WTC11 (cell line): ENCODE measurements at regions not wholly inside any gene's neighbourhood (a gene's known extent, or its start where the extent isn't known, plus 50 kb on each side); places are given as distances from the start of the nearest gene placed in this dataset.

Source experiments
- NFE2L1 ChIP-seq: sonication (generic); formaldehyde crosslinking; IDR thresholded peaks from 2 replicates; pipeline ENCODE4 v1.8.1; 2023; ENCODE audit warnings: missing genetic modification reagents
- NFYB ChIP-seq: sonication (generic); formaldehyde crosslinking; conservative IDR thresholded peaks from 2 replicates; pipeline ENCODE4 v1.8.0; 2022; ENCODE audit warnings: low read depth, missing genetic modification reagents
- NR1H2 ChIP-seq: sonication (generic); formaldehyde crosslinking; IDR thresholded peaks from 2 replicates; pipeline ENCODE4 v1.9.0; 2021; ENCODE audit warnings: mild to moderate bottlenecking, moderate library complexity, missing genetic modification reagents
- ZBTB21 ChIP-seq: sonication (generic); formaldehyde crosslinking; IDR thresholded peaks from 2 replicates; pipeline ENCODE4 v1.8.1; 2023; ENCODE audit warnings: mild to moderate bottlenecking, missing genetic modification reagents, borderline replicate concordance
- TF ChIP-seq, protein P1 (sequence below): fragments of 200-600 bp; IDR thresholded peaks from 2 replicates; pipeline ENCODE4 v1.8.0; 2022; ENCODE audit warnings: antibody characterized with exemption
- TF ChIP-seq, protein P2 (sequence below): sonication (generic); formaldehyde crosslinking; IDR thresholded peaks from 2 replicates; pipeline ENCODE4 v1.8.1; 2023; ENCODE audit warnings: mild to moderate bottlenecking, missing genetic modification reagents
- TF ChIP-seq, protein P3 (sequence below): sonication (generic); formaldehyde crosslinking; IDR thresholded peaks from 2 replicates; pipeline ENCODE4 v1.8.1; 2023; ENCODE audit warnings: mild to moderate bottlenecking, missing genetic modification reagents, moderate library complexity

DNA sequence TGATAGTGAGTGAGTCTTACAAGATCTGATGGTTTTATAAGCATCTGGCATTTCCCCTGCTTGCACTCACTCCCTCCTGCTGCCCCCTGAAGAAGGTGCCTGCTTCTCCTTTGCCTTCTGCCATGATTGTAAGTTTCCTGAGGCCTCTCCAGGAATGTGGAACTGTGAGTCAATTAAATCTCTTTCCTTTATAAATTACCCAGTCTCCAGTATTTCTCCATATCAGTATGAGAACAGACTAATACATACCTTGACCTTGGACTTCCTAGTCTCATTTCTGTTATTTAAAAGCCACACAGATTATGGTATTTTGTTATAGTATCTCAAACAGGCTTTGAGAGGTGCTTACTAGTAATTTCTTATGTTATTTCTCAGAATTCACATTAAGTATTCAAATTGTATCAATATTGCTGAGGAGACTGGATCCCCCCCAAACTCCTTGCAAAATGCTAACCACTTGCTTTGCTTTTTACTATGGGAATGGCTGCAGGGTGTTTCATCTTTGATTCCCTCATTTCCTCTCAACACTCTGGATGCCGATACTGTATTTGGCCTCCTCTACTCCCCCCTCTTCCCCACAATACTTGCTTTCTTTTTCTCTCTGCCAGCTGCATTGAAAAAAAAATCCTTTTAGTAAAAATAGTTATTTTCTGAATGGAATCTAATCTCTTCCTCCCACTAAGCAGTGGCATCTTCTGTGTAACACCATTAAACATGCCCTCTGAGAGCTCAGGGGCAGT, 96.9 kb upstream of the WLS start:
- no peak for TF ChIP-seq NR1H2 (CRISPR knock-in tag)
- TF ChIP-seq ZBTB21 (CRISPR knock-in tag), result no peak
- TF ChIP-seq, protein P1, sequence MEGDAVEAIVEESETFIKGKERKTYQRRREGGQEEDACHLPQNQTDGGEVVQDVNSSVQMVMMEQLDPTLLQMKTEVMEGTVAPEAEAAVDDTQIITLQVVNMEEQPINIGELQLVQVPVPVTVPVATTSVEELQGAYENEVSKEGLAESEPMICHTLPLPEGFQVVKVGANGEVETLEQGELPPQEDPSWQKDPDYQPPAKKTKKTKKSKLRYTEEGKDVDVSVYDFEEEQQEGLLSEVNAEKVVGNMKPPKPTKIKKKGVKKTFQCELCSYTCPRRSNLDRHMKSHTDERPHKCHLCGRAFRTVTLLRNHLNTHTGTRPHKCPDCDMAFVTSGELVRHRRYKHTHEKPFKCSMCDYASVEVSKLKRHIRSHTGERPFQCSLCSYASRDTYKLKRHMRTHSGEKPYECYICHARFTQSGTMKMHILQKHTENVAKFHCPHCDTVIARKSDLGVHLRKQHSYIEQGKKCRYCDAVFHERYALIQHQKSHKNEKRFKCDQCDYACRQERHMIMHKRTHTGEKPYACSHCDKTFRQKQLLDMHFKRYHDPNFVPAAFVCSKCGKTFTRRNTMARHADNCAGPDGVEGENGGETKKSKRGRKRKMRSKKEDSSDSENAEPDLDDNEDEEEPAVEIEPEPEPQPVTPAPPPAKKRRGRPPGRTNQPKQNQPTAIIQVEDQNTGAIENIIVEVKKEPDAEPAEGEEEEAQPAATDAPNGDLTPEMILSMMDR, result no peak
- TF ChIP-seq, protein P2, sequence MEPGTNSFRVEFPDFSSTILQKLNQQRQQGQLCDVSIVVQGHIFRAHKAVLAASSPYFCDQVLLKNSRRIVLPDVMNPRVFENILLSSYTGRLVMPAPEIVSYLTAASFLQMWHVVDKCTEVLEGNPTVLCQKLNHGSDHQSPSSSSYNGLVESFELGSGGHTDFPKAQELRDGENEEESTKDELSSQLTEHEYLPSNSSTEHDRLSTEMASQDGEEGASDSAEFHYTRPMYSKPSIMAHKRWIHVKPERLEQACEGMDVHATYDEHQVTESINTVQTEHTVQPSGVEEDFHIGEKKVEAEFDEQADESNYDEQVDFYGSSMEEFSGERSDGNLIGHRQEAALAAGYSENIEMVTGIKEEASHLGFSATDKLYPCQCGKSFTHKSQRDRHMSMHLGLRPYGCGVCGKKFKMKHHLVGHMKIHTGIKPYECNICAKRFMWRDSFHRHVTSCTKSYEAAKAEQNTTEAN (CRISPR knock-in tag), result no peak
- TF ChIP-seq NFYB (CRISPR knock-in tag), result no peak
- TF ChIP-seq NFE2L1 (CRISPR knock-in tag), result no peak
- TF ChIP-seq, protein P3, sequence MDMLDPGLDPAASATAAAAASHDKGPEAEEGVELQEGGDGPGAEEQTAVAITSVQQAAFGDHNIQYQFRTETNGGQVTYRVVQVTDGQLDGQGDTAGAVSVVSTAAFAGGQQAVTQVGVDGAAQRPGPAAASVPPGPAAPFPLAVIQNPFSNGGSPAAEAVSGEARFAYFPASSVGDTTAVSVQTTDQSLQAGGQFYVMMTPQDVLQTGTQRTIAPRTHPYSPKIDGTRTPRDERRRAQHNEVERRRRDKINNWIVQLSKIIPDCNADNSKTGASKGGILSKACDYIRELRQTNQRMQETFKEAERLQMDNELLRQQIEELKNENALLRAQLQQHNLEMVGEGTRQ, result no peak
